Pulmonary artery endothelial cell (primary cell): ENCODE measurements at regions not wholly inside any gene's neighbourhood (a gene's known extent, or its start where the extent isn't known, plus 50 kb on each side); places are given as distances from the start of the nearest gene placed in this dataset.

Source experiments
- DNase-seq: peaks from one replicate; pipeline ENCODE4 v3.0.0-alpha.2; 2011; ENCODE audit warnings: low read depth, low spot score

DNA sequence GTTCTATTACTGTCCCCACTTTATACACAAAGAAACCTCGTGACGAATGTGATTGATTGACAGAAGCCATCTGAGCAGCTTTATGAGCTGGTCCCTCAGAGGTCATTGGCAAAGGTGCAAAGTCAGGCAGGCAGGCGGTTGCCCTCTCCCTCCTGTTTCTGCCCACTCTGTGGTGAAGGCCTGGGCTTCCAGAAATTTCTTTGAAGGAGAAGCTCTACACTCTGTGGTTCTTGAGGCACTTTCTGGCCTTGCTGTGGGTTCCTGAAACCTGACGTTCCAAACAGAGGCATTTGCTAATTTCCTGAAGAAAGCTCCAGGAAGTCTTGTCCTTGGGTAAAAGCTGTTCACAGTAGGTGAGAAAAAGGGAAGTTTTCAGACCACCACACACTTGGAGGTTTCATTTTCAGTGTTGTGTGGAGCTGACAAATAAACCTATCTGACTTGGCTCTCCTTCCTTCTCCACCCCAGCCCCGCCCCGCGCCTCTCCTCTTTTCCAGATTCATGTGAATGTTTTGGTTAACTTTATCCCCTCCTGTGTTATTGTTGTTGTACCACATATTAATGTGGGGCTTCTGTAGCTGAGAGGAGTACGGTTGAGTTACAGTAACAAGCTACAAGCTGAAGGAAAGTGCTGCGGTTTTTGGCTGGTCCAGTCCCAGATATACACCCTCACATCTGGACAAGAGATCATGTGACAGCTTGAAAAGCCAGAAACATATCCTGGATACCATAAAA, 274.1 kb downstream of the CLIC5 start:
- DNase-seq, result no peak

DNA sequence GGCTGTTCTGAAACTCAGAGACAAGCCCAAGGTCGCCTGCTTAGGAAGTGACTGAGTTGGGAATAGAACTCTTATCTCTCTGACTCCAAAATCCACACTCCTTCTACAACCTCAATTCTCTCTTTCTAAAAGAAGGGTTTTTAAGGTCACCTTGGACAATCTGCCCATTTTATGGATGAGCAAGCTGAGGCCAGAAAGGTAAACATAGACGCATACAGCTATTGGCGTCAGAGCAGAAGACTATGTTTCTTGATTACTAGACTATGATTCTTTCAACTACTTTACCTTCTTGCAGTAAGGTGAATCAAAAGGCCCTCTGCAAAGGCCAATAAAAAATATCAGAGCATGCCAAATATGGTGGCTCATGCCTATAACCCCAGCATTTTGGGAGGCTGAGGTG, 276.6 kb downstream of the CLIC5 start:
- DNase-seq, result no peak

DNA sequence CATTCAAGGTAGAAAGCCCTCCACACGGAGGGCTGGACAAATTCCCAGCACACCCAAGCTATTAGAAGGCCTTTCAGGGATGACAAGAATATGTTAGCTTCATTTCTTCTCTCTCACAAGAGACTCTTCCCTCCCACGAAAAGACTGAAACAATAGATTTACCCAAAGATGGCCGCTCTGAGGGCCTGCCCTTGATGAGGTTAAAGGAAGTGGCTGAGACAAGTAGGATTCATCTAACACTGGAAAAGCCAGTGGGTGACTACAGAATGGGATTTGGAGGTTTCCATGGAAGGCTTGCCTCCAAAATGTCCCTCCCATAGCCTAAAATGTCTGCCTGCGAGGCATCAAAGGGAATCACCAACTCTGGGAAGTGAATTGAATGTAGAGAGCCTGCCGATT, 277.6 kb downstream of the CLIC5 start:
- no peak for DNase-seq

DNA sequence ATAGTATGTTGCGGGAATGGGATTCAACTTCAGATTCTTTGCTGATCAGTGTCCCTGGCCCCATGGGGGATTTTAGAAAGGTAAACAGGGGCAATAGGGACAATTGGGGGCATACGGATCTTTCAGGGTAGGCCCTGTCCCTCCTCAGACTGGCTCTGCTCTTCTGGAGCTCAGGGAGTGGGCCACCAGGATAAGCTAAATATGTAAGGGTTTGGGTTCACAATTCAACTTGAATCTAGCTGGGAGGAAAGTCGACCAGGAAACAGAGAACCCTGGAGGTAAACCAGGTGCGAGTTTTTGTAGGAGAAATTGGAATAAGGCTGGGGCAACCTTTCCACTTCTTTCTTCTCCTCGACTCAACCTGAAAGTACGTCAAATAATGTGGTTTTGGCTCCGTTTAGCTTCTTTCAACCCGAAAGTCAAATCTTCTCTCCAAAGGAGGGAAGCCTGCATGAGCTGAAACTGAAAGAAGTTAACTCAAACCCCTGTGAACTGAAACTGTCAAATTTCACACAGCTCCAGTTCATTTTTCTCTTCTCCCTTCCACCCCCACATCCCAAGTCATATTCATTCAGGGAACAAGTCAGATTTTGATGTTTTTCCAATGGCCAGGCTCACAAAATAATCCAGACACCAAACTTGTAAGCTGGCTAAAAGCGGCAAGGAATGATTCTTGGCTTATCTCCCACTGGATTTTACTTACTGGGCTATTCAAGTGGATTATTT, 278.2 kb downstream of the CLIC5 start:
- DNase-seq, result no peak

DNA sequence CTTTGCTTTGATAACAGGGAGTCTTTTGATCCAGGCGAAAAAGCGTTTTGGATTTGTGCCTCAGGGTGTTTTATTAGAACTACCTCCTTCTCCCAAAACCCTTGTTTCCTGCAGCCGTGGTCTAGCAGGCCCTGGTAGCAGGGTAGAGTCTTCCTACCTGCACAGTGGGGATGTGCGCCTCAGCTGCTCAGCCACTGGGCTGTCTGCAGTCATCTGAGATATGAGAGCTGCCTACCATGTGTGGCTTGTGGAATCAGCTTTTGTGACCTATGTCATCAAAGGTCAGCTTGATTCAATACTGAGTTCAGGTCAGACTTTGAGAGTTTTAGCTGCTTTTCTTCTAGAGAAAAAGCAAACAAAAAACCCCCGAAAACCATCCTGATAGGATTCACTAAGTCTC, 279.5 kb downstream of the CLIC5 start:
- DNase-seq, result no peak

DNA sequence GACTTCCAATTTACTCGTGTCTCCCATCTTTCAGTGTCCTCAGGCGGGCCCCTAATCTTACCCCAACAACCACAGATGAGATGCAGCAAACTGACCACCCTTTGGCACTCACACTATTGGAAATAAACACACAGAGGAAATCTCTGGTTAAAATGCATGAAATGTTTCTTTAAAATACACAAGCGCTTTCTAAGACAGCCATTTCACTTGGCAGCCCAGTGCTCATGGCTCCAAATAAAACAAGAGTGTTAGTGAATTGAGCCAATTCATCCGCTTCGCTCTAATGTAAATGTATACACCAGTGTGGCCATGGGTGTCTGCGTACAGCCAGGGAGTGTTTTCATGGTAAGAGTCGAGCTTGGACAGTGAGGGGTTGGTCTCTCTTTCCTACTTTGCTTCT, 282.9 kb downstream of the CLIC5 start:
- DNase-seq, result no peak

- no peak for DNase-seq
Measured at GRCh38 chr6:45730232-45730631, 285.4 kb downstream of the CLIC5 start.

DNA sequence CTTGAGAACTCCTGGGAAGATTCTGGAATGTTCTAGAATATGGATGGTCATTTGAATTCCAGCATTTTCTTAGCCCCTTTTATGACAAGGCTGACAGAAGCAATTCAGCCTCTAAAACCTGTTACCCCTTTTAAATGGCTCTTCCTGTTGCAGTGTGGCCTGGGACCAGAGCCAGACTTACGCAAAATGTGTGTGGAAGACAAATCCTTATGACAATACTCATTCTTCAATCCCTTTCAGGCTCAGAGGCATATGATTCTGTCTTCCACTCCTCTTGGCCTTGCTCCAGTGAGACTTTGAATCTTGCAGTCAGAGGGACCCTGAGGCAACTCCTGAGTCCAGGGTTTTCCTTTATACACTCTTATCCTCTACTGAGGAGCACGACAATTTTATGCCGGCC, 287.0 kb downstream of the CLIC5 start:
- DNase-seq, result no peak

- no peak for DNase-seq
Measured at GRCh38 chr6:45727819-45728449, 287.7 kb downstream of the CLIC5 start.

DNA sequence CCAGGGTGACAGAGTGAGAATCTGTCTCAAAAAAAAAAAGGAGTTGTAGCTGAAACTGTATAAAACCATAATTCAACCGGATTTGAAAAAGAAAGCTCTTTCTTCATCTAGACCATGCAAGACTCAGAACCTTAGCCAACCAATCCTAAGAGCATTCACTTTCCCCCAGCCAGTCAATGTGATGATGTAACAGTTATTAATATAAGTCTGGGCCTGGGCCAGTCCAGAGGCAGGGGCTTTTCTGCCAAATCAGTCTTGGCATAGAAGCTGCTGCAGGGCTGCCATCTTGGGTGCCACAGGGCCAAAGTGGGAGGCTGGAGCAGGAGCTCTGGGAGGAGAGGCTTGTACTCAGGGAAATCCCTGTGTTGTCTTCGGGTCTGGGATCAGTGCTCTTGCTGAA, 288.4 kb downstream of the CLIC5 start:
- DNase-seq, result no peak

DNA sequence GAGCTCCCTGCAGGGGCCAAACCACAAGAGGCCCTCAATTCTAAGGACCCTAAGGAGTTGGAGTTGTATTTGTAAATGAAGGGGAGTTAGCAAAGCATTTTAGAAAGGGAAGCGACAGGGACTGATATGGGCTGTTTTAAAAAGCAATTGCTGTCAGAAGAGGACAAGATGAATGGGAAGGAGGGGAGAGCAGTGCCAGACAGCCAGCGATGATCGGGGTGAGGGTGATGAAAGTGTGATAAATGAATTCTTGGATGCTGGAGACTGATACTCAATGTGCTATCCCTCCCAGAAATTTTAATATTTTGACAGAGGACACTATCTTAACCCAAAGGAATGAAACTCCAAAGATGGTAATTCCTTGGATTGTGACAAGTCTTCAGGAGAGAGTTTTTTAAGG, 289.2 kb downstream of the CLIC5 start:
- no peak for DNase-seq

DNA sequence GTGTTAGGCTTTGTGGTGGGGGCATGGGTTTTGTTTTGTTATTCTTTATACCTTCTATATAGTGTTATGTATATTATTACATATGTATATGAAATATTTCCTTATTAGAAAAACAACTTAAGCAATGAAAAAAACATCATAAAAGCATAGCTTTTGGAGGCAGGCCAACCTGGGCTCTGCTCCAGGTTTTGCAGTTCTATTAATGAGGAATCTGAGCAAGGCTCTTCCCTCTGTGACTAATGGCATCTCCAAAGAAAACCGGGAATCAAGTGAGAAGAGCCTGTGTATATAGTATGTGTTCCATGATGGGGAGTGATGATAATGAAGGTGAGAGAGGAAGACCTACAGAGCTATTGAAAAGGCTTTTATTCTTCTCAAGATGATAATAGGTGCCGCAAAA, 291.1 kb downstream of the CLIC5 start:
- peak; percentile 26 for DNase-seq

GRCh38 chr6:45724027-45724426, 291.6 kb downstream of the CLIC5 start:
- no peak for DNase-seq

GRCh38 chr6:45722876-45723275, 292.8 kb downstream of the CLIC5 start:
- no peak for DNase-seq

- DNase-seq, result no peak
Measured at GRCh38 chr6:45721665-45722064, 294.0 kb downstream of the CLIC5 start.

GRCh38 chr6:45718871-45719270, 296.8 kb downstream of the CLIC5 start:
- no peak for DNase-seq

GRCh38 chr6:45718131-45718530, 297.5 kb downstream of the CLIC5 start:
- no peak for DNase-seq

- DNase-seq, result no peak
Measured at GRCh38 chr6:45717715-45718114, 297.9 kb downstream of the CLIC5 start.

DNA sequence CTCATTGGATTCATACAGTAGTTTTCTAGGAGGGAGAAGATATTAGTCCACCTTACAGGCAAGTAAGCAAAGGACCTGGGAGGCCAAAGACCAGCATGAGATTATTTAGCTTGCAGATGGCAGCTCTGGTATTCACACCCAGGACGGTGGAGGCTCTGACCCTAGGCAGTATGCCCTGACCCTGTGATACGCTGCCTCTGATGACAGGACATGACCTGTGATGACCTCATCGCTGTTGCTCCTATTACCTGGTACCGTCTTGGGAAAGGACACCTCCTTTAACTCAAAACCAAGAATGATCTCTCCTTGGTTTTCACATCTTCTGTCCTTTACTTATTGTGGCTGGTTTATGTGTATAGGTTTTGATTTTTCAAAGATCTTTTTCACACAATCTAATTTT, 298.6 kb downstream of the CLIC5 start:
- no peak for DNase-seq

DNA sequence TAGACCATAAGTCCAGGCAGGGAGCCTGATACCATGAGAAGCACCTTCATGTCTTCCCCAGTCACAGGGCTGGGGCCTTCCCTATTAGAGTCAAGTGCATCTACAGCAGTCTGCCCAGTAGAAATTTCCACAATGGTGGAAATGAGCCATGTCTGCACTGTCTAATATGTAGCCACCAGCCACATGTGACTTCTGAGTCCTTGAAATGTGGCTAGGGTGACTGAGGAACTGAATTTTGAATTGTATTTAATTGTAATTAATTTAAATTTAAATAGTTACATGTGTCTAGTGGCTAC, 300.2 kb downstream of the CLIC5 start:
- no peak for DNase-seq

GRCh38 chr6:45714741-45715507, 300.7 kb downstream of the CLIC5 start:
- peak; percentile 32 for DNase-seq
